Smooth muscle cell of the brain vasculature (primary cell): ENCODE measurements at regions not wholly inside any gene's neighbourhood (a gene's known extent, or its start where the extent isn't known, plus 50 kb on each side); places are given as distances from the start of the nearest gene placed in this dataset.
"Not testable (repeated sequence)": the region's sequence is repeated elsewhere in the genome, so short reads cannot be mapped to it uniquely, and the experiment has no call there.

Source experiments
- DNase-seq: peaks from one replicate; pipeline ENCODE4 v3.0.0-alpha.2; 2012; ENCODE audit warnings: low read depth, low spot score

DNA sequence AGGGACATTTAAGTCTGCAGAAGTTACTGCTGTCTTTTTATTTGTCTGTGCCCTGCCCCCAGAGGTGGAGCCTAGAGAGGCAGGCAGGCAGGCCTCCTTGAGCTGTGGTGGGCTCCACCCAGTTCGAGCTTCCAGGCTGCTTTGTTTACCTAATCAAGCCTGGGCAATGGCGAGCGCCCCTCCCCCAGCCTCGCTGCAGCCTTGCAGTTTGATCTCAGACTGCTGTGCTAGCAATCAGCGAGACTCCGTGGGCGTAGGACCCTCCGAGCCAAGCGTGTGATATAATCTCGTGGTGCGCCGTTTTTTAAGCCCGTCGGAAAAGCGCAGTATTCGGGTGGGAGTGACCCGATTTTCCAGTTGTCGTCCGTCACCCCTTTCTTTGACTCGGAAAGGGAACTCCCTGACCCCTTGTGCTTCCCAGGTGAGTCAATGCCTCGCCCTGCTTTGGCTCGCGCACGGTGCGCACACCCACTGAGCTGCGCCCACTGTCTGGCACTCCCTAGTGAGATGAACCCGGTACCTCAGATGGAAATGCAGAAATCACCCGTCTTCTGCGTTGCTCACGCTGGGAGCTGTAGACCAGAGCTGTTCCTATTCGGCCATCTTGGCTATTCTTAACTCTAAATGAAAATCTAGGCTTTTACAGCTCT lies 244.0 kb upstream of the SPHKAP start:
- not testable (repeated sequence) for DNase-seq

DNA sequence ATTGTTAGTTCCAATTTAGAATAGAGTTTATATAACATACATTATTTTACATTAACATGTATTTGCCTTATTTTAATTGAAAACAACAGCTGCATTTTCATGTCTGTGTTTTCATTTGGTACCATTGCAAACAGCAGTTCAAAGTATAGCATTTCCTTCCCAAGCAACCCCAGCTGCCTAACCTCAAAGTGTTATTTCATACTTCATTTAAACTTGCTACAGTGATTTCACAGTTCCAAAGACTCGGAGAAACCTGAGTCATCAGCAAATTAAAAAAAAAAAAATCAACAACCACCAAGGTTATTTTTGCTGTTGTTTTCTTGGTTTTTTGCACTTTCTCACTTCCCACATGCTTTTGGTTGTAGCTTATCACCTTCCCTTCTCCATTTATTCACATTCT lies 236.5 kb upstream of the SPHKAP start:
- no peak for DNase-seq

DNA sequence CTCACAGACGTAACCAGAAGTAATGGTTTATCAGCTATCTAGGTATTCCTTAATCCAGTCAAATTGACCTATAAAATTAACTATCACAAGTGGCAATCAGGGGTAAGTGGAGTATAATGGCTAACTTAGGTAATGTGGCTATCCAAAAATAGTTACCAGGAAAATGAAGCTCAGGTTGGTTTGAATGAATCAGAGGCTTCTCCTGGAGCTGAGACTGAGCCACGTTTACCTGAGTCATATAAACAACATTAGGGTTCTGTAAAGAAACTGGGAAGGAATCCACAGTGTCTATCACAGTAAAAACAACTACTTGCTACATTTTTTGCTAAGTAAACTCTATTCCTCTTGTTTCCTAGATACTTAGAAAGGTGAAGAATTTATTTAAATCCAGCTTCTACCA lies 236.0 kb upstream of the SPHKAP start:
- no peak for DNase-seq

DNA sequence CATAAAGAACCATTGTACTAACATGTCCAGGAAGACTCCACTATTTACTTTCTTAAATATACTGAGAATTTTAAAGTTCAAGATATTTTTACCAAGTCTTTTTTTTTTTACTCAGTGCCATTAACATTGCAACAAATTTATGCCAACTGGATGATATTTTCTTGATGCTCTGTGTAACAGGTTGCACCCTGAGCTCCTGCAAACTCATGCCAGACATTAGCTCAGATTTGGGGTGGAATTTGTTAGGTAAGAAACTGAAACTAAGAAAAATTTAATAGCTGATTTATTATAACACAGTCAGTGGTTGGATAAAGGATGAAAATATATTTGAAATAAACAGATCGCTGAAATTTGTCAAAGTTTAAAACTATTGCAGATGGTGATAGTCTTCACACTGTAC lies 228.6 kb upstream of the SPHKAP start:
- no peak for DNase-seq

DNA sequence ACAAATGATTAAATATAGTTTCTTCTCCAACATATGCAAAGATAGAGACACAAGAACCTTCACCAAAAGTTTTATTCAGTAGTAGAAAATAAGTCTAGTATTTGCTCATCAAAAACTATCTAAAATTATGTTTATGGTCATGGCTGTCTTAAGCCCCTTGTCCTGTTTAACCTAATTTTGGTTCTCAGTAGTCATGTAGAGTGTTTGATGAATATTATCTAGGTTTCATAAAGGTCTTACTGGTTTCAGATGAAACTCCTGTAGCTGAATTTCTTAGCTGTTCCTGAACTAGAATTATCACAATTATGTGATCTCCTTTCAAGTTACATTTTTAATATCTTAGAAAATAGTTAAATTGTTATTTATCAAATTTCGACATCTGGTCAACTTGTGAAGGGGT lies 228.0 kb upstream of the SPHKAP start:
- no peak for DNase-seq

DNA sequence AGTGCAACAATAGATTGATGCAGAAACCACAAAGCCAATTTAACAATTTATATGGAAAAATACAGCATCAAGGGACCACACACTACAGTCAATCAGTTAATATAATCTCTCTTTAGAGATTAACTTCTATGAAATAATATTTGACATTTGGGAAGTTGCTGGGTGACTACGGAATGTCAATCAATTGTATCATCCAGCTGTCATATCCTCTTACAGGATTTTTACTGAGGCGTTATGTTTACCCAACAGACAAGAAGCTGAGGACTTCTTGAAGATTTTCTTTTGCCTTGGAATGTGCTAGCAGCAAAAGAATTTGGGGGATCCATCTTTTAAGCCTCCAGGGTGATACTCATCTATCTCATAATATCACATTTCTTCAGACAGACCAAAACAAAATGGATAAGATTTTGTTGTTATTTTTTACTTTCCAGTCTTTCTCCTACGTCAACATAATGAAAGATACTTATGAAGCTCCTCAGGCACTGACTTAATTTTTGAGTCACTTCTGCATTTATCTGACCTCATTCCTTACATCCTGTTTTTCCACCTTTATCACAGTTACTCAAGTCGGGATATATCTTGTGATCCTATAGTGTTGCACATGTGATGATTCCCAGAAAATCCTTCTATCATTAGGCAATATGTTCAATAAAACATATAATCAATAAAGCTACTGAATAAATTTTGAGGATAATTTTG lies 227.2 kb upstream of the SPHKAP start:
- no peak for DNase-seq

DNA sequence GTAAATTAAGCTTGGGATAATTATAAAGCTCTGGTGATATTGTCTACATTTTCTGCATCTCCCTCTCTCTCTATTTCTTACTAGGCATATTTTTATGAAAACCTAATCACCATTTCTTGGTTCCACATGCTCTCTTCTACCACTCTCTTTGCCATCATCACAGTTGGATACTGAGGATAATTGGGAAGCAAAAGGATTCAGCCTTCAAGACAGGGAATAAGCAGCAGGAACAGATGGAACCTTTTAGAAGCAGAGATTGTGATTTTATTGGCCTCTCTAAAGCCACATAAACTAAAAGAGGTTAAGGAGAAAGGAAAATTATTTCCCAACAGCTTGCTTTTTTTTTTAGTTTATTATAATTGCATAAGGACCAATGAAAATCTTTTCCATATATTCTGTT lies 226.3 kb upstream of the SPHKAP start:
- no peak for DNase-seq

DNA sequence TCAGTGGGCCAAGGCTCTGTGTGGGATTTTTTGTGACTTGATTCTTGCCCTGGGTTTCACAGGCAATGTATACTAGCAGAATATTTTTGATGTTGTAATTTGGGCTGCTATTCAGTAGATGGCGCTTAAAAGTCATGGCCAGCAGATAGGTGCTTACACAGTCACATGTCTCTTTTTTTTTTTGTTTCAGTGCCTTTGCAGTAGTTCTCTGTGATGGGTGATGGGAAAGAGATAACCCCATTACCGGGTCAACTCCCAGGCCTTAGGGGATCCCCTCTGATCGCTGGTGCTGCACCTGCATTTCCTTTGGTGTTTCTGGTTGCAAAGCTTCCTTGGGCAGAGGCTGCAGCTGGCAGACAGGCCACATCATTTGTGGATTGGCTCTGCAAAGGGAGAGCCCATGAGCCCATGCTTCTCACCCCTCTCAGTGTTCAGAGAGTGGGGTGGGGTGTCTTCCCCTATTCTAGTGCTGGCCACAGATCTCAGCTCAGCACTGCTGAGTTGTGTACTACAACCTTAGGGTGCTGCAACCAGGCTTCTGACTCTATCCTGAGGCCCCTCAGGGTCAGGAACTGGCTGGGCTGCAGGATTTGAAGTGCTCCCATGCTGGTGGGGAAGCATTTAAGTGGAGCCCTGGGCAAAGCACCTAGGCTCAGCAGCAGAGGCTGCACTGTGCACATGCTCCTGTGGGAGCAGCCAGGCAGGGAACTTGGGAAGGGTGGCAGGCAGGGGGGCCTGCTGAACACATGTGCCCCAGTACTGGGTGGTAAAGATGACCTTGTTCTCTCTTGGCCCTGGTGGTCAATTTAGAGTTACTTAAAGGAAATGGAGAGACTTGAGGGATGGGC lies 219.8 kb upstream of the SPHKAP start:
- DNase-seq = no peak

DNA sequence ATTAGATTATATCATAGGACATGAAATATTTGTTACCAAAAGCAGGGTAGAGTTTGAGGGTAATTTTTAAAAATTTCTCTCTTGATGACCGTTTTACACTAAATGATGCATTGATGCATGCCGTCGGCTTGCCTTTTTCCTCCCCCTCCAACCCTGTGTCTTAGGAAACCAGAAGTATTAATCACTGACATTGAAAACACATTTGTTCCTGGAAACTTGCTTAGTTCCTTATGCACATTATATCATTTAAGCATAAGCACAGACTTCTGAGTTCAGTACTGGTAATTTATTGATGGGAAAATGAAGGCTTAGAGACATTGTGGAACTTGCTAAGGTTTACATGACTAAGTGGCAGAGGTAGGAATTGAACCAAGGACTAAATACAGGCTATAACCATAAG lies 206.3 kb upstream of the SPHKAP start:
- no peak for DNase-seq

DNA sequence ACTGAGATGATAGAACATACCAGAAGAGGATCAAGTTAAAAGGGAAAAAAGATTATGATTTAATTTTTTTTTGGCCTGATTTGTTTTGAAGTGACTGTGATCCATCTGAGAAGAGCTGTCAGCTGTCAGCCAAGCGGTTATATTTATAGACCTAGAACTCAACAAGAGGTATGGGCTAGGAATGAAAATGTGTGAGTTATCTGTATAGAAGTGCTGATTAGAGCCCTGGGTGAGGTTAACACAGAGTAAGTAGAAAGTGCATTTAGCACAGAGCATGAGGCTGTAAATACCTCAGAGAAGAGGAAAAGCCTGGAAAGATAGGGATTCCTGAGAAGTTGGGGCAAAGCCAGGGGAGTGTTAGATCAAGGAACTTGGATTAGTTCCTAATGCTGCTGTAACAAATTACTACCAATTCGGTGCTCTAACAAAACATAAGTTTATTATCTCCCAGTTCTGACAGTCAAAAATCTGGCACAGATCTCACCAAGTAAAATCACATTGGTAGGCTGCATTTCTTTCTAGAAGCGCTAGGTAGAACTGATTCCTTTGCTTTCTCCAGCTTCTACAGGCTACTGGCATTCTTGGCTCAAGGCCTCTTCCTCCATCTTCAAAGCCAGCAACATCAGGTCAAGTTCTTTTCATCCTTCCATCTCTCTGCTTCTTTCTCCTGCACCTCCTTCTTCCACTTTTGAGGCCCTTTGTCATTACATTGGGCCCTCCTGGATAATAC lies 197.4 kb upstream of the SPHKAP start:
- no peak for DNase-seq

DNA sequence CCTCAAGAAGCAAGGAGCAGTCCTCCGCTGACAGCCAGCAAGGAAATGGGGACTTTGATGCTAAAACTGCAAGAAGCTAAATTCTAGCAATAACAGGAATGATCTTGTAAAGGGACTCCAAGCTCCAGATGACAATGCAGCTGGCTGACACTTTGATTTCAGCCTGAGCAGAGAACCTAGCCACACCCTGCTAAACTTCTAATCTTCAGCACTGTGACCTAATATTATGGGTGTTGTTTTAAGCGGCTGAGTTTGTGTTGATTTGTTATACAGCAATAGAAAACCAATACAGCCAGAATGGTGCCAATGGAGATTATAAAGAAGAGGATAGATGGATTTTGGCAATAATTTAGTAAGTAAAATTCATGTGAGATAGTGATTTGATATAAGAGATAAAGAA lies 196.7 kb upstream of the SPHKAP start:
- DNase-seq = no peak

DNA sequence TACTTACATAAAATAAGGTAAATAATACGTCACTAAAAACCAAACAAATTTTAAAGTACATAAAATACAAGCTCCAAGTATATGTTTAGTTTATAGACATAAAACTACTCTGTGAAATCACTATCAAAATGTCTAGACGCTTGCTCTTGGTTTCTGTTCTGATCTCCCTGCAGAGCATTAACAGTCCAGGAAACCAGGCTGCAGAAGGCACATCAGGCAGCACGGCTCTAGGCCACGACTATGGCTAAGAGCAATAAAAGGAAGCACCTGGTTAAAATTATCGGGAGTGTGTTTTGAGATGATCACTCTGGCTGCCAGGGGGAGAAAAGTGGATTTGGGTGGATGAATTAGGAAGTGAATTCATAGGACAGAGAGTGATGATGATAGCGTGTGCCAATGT lies 196.0 kb upstream of the SPHKAP start:
- DNase-seq = no peak

DNA sequence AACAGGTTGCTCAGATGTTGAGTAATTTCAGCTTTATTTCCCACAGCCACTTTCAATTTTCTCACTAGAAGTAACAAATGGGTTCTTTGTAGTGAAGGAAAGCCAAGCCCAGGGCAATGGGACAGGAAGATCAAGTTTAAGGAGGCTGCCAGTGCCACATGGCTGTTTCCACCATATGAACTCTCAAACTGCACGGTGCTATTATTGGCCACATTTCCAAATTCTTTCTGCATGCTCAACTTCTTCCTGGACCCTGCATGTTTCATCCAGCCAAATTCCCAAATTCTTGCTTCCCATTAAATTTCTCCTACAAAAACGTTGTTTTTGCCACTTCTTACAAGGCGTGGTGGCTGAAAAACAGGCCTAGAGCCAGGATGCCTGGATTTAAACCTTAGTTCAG lies 193.3 kb upstream of the SPHKAP start:
- DNase-seq = no peak

DNA sequence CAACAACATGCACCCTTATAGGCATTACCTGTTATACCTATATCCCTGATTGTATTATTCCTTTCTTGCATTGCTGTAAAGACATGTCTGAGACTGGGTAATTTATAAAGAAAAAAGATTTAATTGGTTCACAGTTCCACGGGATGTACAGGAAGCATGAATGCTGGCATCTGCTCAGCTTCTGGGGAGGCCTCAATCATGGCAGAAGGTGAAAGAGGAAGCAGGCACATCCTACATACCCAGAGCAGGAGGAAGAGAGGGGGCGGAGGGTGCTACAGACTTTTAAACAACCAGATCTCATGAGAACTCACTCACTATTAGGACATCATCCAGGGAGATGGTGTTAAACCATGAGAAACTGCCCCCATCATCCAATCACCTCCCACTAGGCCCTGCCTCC lies 191.7 kb upstream of the SPHKAP start:
- no peak for DNase-seq

DNA sequence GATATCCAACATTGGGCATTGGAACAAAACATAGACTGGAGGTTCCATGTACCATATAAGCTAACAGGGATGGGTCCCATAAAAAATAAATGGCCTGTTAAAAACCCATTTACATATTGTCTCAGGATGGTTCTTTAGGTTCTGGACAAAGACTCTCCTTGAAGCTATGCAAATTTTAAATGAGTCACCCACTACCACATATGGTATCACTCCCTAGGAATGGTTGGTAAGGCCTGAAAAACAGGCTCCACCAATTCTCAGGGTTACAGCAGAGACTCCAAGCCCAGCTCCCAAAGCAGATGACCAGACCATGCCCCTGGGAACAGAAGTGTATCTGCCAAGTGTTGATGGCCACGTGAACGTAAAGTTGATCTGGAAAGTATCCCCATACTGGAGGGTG lies 190.7 kb upstream of the SPHKAP start:
- no peak for DNase-seq

DNA sequence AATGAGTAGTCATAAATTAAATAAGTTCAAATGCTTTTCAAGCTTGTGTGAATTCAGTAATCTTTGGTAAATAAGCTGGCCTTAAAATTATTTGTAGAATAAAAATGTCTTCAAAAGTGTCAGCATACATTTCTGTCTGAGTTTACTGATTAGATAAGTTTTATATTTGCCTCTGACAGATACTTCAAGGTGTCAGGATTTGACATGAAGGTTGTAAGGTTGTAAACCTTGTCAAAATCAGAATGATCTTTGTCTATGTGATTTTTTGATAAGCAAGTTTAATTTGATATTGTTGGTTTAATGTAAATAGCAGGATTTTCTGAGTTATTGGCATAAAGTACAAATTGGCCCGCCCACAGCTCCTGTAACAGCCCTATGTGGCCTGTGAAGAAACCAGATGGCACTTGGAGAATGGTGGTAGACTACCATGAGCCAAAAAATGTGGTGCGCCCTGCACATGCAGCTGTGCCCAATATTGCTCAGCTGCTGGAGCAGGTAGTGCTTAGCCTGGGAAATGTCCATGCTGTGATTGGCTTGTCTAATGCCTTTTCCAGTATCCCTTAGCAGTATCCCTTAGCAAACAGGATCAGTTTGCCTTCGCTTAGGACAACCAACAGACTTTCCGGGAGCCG lies 188.0 kb upstream of the SPHKAP start:
- DNase-seq = no peak

DNA sequence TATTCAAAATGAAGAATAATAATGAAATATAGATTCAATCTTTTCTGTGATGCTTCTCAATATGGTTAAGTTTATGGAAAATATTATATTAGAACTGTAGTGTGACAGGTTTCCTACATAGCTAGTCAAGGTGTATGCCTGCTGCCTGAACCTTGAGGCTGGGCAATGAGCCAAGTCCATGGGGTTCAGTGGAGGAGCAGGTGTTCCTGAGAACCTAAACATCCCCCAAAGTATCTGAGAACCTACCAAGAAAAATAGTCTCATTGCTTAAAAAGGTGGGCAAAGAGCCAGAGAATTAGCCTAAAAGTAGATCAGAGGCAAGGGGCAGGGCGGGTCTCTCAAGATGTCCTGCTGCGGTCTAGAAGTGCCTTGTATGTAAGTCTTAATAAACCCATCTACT lies 185.9 kb upstream of the SPHKAP start:
- DNase-seq = no peak

DNA sequence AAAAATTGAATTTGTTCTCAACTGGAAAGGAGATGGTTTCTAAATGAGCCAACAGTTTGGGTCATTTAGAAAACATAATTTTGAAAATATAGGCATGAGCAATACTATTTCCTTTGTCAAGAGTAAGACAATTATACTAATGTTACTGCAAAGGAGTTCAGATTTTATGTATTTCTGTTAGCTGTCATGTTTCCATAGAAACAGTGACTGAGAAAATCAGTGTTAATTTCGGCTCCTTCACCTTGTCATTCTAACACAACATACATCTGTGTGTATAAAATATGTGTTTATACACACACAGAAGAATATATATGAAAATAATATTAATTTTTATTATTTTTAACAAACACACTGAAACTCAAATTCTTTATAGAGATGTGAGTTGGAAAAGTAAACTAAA lies 178.0 kb upstream of the SPHKAP start:
- DNase-seq = no peak

DNA sequence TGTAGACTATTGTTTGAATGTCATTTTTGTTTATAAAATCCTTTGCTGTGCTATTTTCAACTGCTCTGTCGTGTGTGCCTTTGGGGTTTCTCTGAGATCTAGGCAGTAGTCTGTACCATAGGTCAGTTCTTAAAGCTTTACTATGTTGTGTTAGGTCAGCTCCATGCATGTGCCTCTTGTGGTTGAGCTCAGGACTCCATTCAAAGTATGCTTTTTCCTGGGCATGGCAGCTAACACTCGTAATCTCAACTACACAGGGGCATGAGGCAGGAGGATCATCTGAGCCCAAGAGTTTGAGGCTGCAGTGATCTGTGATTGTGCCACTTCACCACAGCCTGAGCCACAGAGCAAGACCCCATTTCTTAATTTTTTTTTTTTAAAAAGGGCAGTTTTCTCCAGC lies 174.4 kb upstream of the SPHKAP start:
- DNase-seq = no peak

DNA sequence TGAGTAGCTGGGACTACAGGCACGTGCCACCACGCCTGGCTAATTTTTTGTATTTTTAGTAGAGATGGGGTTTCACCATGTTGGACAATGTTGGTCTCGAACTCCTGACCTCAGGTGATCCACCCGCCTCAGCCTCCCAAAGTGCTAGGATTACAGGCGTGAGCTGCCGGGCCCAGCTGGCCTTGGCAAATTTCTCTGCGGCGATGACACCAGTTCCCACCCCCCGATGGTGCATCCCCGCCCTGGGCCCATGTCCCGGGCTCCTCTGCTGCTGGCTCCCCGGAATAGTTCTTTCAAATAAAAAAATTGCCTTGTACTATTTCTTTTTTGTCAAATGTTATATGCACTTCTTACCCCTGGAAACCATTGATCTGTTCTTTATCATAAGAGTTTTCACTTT lies 171.5 kb upstream of the SPHKAP start:
- DNase-seq = not testable (repeated sequence)

DNA sequence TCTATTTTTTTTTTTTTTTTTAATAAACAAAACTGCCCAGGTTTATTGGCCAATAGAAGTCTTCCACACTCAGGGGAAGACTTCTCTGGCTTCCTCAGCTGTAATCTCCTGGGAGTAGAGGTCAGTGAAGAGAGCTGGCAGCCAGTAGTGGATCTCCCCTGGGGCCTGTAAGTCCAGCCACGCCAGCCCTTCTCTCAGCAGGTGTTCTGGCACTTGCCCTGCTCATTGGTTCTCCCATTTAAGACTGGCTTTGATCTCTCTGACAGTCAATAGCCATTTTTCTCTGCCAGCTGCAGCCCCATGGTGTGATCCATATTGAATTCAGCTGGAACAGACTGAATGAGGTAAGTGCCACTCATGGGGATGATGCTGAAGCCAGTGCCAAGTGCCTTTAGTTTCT lies 170.6 kb upstream of the SPHKAP start:
- DNase-seq = no peak
